ENCODE measurements at regions not wholly inside any gene's neighbourhood (a gene's known extent, or its start where the extent isn't known, plus 50 kb on each side); places are given as distances from the start of the nearest gene placed in this dataset.

- Histone ChIP-seq H3K9ac (ENCODE audit: low read depth, low read length, poor library complexity) (no peak overlapping the region), H3K23ac (ENCODE audit: low read depth, low read length, poor library complexity) (no peak overlapping the region), H3K14ac (ENCODE audit: low read length) (no peak overlapping the region), H3K27me3 (ENCODE audit: control insufficient read depth in 3 of 3, insufficient read depth in 3 of 3, low read depth in 1 of 3, low read length in 3 of 3) (no peaks in the 10 kb centered on the region), H2BK5ac (ENCODE audit: low read length) (no peak overlapping the region), H3K18ac (ENCODE audit: low read length) (no peak overlapping the region), H3K9me3 (replicated peaks in 1 of 2; ENCODE audit: control insufficient read depth in 2 of 2, insufficient read depth in 1 of 2, low read depth in 1 of 2, low read length in 2 of 2) (peaks cover 26 to 32% of the 10 kb centered on the region in 2 donors), H3K79me1 (ENCODE audit: low read depth, low read length) (no peaks in the 10 kb centered on the region), H3K36me3 (replicated peaks in 1 of 2; ENCODE audit: control insufficient read depth in 2 of 2, insufficient read depth in 2 of 2, low read length in 2 of 2) (no peaks in the 10 kb centered on the region), H2AFZ (ENCODE audit: low read length) (no peak overlapping the region), H3K27ac (replicated peaks; ENCODE audit: low read length) (no peak overlapping the region), H3K4me3 (ENCODE audit: low read length in 2 of 2) (no peak overlapping the region), H3K4ac (ENCODE audit: low read length) (no peak overlapping the region), H2BK15ac (ENCODE audit: low read length) (no peak overlapping the region), H2BK12ac (ENCODE audit: low read length) (no peak overlapping the region), H3K4me2 (ENCODE audit: insufficient read depth, low read length, poor library complexity, severe bottlenecking) (no peak overlapping the region), H2AK5ac (ENCODE audit: low read depth, low read length) (no peak overlapping the region), H3K4me1 (ENCODE audit: control insufficient read depth in 2 of 2, insufficient read depth in 1 of 2, low read depth in 1 of 2, low read length in 2 of 2) (no peaks in the 10 kb centered on the region), H4K8ac (ENCODE audit: low read depth, low read length) (no peak overlapping the region), H2BK120ac (ENCODE audit: low read depth, low read length) (no peak overlapping the region), H4K91ac (ENCODE audit: low read depth, low read length, poor library complexity) (no peak overlapping the region)
- no CpG with 5 or more reads among the region's 3 CpGs for WGBS, 2 donors (ENCODE audit: extremely low coverage in 2 of 2, insufficient read length in 2 of 2, insufficient replicate concordance in 1 of 2)
- DNase-seq (ENCODE audit: low spot score) = no peak
These were observed 549.0 kb upstream of the PKDCC start for GRCh38 chr2:41498781-41499180.

GRCh38 chr2:41500895-41501294 lies 546.9 kb upstream of the PKDCC start:
- Histone ChIP-seq H2AFZ (ENCODE audit: low read length) (no peak overlapping the region), H3K4me3 (ENCODE audit: low read length in 2 of 2) (no peak overlapping the region), H3K27ac (replicated peaks; ENCODE audit: low read length) (no peak overlapping the region), H3K4ac (ENCODE audit: low read length) (no peak overlapping the region), H3K4me1 (ENCODE audit: control insufficient read depth in 2 of 2, insufficient read depth in 1 of 2, low read depth in 1 of 2, low read length in 2 of 2) (no peaks in the 10 kb centered on the region), H4K8ac (ENCODE audit: low read depth, low read length) (no peak overlapping the region), H2BK5ac (ENCODE audit: low read length) (no peak overlapping the region), H4K91ac (ENCODE audit: low read depth, low read length, poor library complexity) (no peak overlapping the region), H3K9ac (ENCODE audit: low read depth, low read length, poor library complexity) (no peak overlapping the region), H3K23ac (ENCODE audit: low read depth, low read length, poor library complexity) (no peak overlapping the region), H3K18ac (ENCODE audit: low read length) (no peak overlapping the region), H3K79me1 (ENCODE audit: low read depth, low read length) (no peaks in the 10 kb centered on the region), H2BK15ac (ENCODE audit: low read length) (no peak overlapping the region), H3K36me3 (replicated peaks in 1 of 2; ENCODE audit: control insufficient read depth in 2 of 2, insufficient read depth in 2 of 2, low read length in 2 of 2) (no peaks in the 10 kb centered on the region), H3K27me3 (ENCODE audit: control insufficient read depth in 3 of 3, insufficient read depth in 3 of 3, low read depth in 1 of 3, low read length in 3 of 3) (no peaks in the 10 kb centered on the region), H3K9me3 (replicated peaks in 1 of 2; ENCODE audit: control insufficient read depth in 2 of 2, insufficient read depth in 1 of 2, low read depth in 1 of 2, low read length in 2 of 2) (peaks cover 15 to 17% of the 10 kb centered on the region in 2 donors), H2BK120ac (ENCODE audit: low read depth, low read length) (no peak overlapping the region), H2BK12ac (ENCODE audit: low read length) (no peak overlapping the region), H3K4me2 (ENCODE audit: insufficient read depth, low read length, poor library complexity, severe bottlenecking) (no peak overlapping the region), H3K14ac (ENCODE audit: low read length) (no peak overlapping the region), H2AK5ac (ENCODE audit: low read depth, low read length) (no peak overlapping the region)
- DNase-seq (ENCODE audit: low spot score) = no peak
- WGBS, 2 donors (ENCODE audit: extremely low coverage in 2 of 2, insufficient read length in 2 of 2, insufficient replicate concordance in 1 of 2) = no CpG with 5 or more reads among the region's 2 CpGs

- H3K4me3 ChIP-seq (ENCODE audit: low read length in 2 of 2) = no peak overlapping the region
- no peak overlapping the region for H3K27ac ChIP-seq (replicated peaks; ENCODE audit: low read length)
- H2BK12ac ChIP-seq (ENCODE audit: low read length) = no peak overlapping the region
- no peak overlapping the region for H4K91ac ChIP-seq (ENCODE audit: low read depth, low read length, poor library complexity)
- no peak for DNase-seq (ENCODE audit: low spot score)
- no peak overlapping the region for H2BK5ac ChIP-seq (ENCODE audit: low read length)
- no peak overlapping the region for H3K4ac ChIP-seq (ENCODE audit: low read length)
- H3K27me3 ChIP-seq (ENCODE audit: control insufficient read depth in 3 of 3, insufficient read depth in 3 of 3, low read depth in 1 of 3, low read length in 3 of 3) = no peaks in the 10 kb centered on the region
- no peak overlapping the region for H3K9ac ChIP-seq (ENCODE audit: low read depth, low read length, poor library complexity)
- no peak overlapping the region for H2BK15ac ChIP-seq (ENCODE audit: low read length)
- no peaks in the 10 kb centered on the region for H3K4me1 ChIP-seq (ENCODE audit: control insufficient read depth in 2 of 2, insufficient read depth in 1 of 2, low read depth in 1 of 2, low read length in 2 of 2)
- H3K18ac ChIP-seq (ENCODE audit: low read length) = no peak overlapping the region
- H3K14ac ChIP-seq (ENCODE audit: low read length) = no peak overlapping the region
- no peak overlapping the region for H2AK5ac ChIP-seq (ENCODE audit: low read depth, low read length)
- no CpG with 5 or more reads among the region's 1 CpG for WGBS, 2 donors (ENCODE audit: extremely low coverage in 2 of 2, insufficient read length in 2 of 2, insufficient replicate concordance in 1 of 2)
- H3K9me3 ChIP-seq (replicated peaks in 1 of 2; ENCODE audit: control insufficient read depth in 2 of 2, insufficient read depth in 1 of 2, low read depth in 1 of 2, low read length in 2 of 2) = peaks cover 3 to 8% of the 10 kb centered on the region in 2 donors
- H3K79me1 ChIP-seq (ENCODE audit: low read depth, low read length) = no peaks in the 10 kb centered on the region
- no peak overlapping the region for H2BK120ac ChIP-seq (ENCODE audit: low read depth, low read length)
- no peak overlapping the region for H3K4me2 ChIP-seq (ENCODE audit: insufficient read depth, low read length, poor library complexity, severe bottlenecking)
- H2AFZ ChIP-seq (ENCODE audit: low read length) = no peak overlapping the region
- H3K36me3 ChIP-seq (replicated peaks in 1 of 2; ENCODE audit: control insufficient read depth in 2 of 2, insufficient read depth in 2 of 2, low read length in 2 of 2) = no peaks in the 10 kb centered on the region
- no peak overlapping the region for H4K8ac ChIP-seq (ENCODE audit: low read depth, low read length)
- no peak overlapping the region for H3K23ac ChIP-seq (ENCODE audit: low read depth, low read length, poor library complexity)
These were observed 545.1 kb upstream of the PKDCC start for GRCh38 chr2:41502752-41503151.

- Histone ChIP-seq H2BK15ac (ENCODE audit: low read length) (no peak overlapping the region), H3K36me3 (replicated peaks in 1 of 2; ENCODE audit: control insufficient read depth in 2 of 2, insufficient read depth in 2 of 2, low read length in 2 of 2) (no peaks in the 10 kb centered on the region), H3K23ac (ENCODE audit: low read depth, low read length, poor library complexity) (no peak overlapping the region), H2BK12ac (ENCODE audit: low read length) (no peak overlapping the region), H3K4me3 (ENCODE audit: low read length in 2 of 2) (no peak overlapping the region), H2BK120ac (ENCODE audit: low read depth, low read length) (no peak overlapping the region), H3K4ac (ENCODE audit: low read length) (no peak overlapping the region), H2AK5ac (ENCODE audit: low read depth, low read length) (no peak overlapping the region), H3K18ac (ENCODE audit: low read length) (no peak overlapping the region), H3K14ac (ENCODE audit: low read length) (no peak overlapping the region), H2AFZ (ENCODE audit: low read length) (no peak overlapping the region), H4K8ac (ENCODE audit: low read depth, low read length) (no peak overlapping the region), H3K27me3 (ENCODE audit: control insufficient read depth in 3 of 3, insufficient read depth in 3 of 3, low read depth in 1 of 3, low read length in 3 of 3) (no peaks in the 10 kb centered on the region), H3K4me2 (ENCODE audit: insufficient read depth, low read length, poor library complexity, severe bottlenecking) (no peak overlapping the region), H3K9me3 (replicated peaks in 1 of 2; ENCODE audit: control insufficient read depth in 2 of 2, insufficient read depth in 1 of 2, low read depth in 1 of 2, low read length in 2 of 2) (peaks cover 3 to 8% of the 10 kb centered on the region in 2 donors), H3K79me1 (ENCODE audit: low read depth, low read length) (no peaks in the 10 kb centered on the region), H4K91ac (ENCODE audit: low read depth, low read length, poor library complexity) (no peak overlapping the region), H3K4me1 (ENCODE audit: control insufficient read depth in 2 of 2, insufficient read depth in 1 of 2, low read depth in 1 of 2, low read length in 2 of 2) (no peaks in the 10 kb centered on the region), H2BK5ac (ENCODE audit: low read length) (no peak overlapping the region), H3K27ac (replicated peaks; ENCODE audit: low read length) (no peak overlapping the region), H3K9ac (ENCODE audit: low read depth, low read length, poor library complexity) (no peak overlapping the region)
- no CpG with 5 or more reads among the region's 2 CpGs for WGBS, 2 donors (ENCODE audit: extremely low coverage in 2 of 2, insufficient read length in 2 of 2, insufficient replicate concordance in 1 of 2)
- no peak for DNase-seq (ENCODE audit: low spot score)
These were observed 543.3 kb upstream of the PKDCC start for GRCh38 chr2:41504532-41504931.
